ENCODE measurements at regions not wholly inside any gene's neighbourhood (a gene's known extent, or its start where the extent isn't known, plus 50 kb on each side); places are given as distances from the start of the nearest gene placed in this dataset.
"Not testable (repeated sequence)": the region's sequence is repeated elsewhere in the genome, so short reads cannot be mapped to it uniquely, and the experiment has no call there.

DNA sequence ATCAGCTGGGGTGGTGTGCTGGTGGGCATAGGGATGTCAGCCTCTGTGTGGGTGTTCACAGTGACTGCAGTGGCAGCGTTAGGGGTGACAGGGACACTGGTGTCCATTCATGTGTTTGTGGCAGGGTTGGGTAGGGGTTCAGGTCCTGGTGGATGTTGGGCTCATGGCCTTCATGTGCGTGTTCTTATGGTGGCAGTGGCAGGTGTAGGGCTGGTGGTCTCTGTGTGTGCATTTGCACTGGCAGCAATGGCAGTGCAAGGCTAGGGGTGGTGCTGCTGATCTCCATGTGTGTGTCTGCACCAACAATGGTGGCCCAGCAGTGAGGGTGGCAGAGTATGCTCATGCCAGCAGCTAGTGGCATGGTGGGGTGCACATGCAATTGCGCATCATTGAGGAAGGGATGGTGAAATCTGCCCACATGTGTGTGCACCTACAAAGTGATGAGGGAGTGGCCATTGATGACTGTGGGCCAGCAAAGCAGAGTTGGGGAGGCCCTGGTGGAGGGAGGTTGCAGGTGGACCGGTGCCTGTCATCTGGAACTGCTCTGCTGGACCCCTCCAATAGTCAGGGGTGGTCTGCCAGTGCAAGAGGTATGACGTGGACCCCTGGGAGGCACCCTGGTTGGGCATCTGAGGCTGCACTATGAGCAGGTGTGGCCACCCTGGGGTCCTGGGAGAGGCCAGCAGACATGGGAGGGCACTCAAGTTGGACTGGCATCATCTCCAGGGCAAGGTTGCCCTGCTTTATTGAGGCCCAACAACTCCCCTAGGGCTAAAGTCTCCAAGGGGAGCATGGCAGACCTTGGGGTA lies 182.9 kb downstream of the TTC6 start:
- ATAC-seq (ENCODE audit: low read depth) (no peak), DNase-seq (no peak)
- Mint-ChIP-seq H3K9me3 (peaks cover 7% of the 10 kb centered on the region), H3K36me3 (ENCODE audit: low read depth) (no peaks in the 10 kb centered on the region), H3K27ac (no peak overlapping the region), H3K27me3 (no peaks in the 10 kb centered on the region), H3K4me3 (no peak overlapping the region), H3K4me1 (no peaks in the 10 kb centered on the region)
- TF ChIP-seq, protein P1, sequence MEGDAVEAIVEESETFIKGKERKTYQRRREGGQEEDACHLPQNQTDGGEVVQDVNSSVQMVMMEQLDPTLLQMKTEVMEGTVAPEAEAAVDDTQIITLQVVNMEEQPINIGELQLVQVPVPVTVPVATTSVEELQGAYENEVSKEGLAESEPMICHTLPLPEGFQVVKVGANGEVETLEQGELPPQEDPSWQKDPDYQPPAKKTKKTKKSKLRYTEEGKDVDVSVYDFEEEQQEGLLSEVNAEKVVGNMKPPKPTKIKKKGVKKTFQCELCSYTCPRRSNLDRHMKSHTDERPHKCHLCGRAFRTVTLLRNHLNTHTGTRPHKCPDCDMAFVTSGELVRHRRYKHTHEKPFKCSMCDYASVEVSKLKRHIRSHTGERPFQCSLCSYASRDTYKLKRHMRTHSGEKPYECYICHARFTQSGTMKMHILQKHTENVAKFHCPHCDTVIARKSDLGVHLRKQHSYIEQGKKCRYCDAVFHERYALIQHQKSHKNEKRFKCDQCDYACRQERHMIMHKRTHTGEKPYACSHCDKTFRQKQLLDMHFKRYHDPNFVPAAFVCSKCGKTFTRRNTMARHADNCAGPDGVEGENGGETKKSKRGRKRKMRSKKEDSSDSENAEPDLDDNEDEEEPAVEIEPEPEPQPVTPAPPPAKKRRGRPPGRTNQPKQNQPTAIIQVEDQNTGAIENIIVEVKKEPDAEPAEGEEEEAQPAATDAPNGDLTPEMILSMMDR (IDR thresholded peaks at IDR 0.05), result no peak
- intact Hi-C loops (cut with micrococcal nuclease), result no loop called here
- ChIA-PET CTCF (no interaction called here), POLR2A (no interaction called here)

DNA sequence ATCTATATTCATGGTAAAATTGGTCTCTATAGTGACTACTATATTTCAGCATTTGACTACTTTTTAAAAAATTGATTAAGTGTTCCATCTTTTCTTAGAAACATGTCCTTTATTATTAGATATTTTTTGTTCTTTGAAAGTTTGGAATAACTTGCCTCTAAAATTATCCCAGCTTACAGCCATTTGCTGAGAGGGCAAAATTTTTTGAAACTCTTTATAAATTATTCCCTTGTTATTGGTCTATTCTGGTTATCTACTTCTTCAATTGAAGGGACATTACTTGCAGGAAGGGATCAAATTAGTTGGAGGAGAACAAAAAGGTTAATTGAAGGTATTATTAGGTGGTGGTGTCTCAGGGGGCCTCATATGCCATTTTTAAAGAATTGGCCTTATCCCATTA lies 184.1 kb downstream of the TTC6 start:
- Mint-ChIP-seq H3K27ac (no peak overlapping the region), H3K27me3 (no peaks in the 10 kb centered on the region), H3K4me3 (no peak overlapping the region), H3K36me3 (ENCODE audit: low read depth) (no peaks in the 10 kb centered on the region), H3K9me3 (peaks cover 9% of the 10 kb centered on the region), H3K4me1 (no peaks in the 10 kb centered on the region)
- ChIA-PET CTCF (no interaction called here), POLR2A (no interaction called here)
- no peak for ATAC-seq (ENCODE audit: low read depth)
- TF ChIP-seq, protein P1 (IDR thresholded peaks at IDR 0.05), result no peak
- intact Hi-C loops (cut with micrococcal nuclease), result no loop called here
- no peak for DNase-seq

DNA sequence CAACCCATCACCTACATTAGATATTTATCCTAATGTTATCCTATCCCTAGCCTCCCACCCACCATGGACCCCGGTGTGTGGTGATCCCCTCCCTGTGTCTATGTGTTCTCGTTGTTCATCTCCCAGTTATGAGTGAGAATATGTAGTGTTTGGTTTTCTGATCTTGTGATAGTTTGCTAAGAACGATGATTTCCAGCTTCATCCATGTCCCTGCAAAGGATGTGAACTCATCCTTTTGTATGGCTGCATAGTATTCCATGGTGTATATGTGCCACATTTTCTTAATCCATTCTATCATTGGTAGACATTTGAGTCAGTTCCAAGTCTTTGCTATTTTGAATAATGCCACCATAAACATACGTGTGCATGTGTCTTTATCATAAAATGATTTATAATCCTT lies 185.3 kb downstream of the TTC6 start:
- H3K27me3 Mint-ChIP-seq; H3K4me1 Mint-ChIP-seq; H3K4me3 Mint-ChIP-seq; DNase-seq; POLR2A ChIA-PET; H3K36me3 Mint-ChIP-seq (ENCODE audit: low read depth); CTCF ChIA-PET; H3K9me3 Mint-ChIP-seq; H3K27ac Mint-ChIP-seq; intact Hi-C loops (cut with micrococcal nuclease); ATAC-seq (ENCODE audit: low read depth): not testable (repeated sequence)

DNA sequence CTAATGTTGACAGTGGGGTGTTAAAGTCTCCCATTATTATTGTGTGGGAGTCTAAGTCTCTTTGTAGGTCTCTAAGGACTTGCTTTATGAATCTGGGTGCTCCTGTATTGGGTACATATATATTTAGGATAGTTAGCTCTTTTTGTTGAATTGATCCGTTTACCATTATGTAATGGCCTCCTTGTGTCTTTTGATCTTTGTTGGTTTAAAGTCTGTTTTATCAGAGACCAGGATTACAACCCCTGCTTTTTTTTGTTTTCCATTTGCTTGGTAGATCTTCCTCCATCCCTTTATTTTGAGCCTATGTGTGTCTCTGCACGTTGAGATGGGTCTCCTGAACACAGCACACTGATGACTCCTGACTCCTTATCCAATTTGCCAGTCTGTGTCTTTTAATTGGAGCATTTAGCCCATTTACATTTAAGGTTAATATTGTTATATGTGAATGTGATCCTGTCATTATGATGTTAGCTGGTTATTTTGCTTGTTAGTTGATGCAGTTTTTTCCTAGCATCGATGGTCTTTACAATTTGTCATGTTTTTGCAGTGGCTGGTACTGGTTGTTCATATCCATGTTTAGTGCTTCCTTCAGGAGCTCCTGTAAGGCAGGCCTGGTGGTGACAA lies 188.9 kb downstream of the TTC6 start:
- intact Hi-C loops (cut with micrococcal nuclease); POLR2A ChIA-PET; H3K27ac Mint-ChIP-seq; H3K4me3 Mint-ChIP-seq; H3K9me3 Mint-ChIP-seq; CTCF ChIA-PET; H3K36me3 Mint-ChIP-seq (ENCODE audit: low read depth); H3K4me1 Mint-ChIP-seq; DNase-seq; H3K27me3 Mint-ChIP-seq; ATAC-seq (ENCODE audit: low read depth): not testable (repeated sequence)

DNA sequence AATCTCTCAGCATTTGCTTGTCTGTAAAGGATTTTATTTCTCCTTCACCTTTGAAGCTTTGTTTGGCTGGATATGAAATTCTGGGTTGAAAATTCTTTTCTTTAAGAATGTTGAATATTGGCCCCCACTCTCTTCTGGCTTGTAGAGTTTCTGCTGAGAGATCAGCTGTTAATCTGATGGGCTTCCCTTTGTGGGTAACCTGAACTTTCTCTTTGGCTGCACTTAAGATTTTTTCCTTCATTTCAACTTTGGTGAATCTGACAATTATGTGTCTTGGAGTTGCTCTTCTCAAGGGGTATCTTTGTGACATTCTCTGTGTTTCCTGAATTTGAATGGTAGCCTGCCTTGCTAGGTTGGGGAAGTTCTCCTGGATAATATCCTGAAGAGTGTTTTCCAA lies 189.4 kb downstream of the TTC6 start:
- H3K27me3 Mint-ChIP-seq; POLR2A ChIA-PET; ATAC-seq (ENCODE audit: low read depth); H3K4me3 Mint-ChIP-seq; H3K36me3 Mint-ChIP-seq (ENCODE audit: low read depth); H3K27ac Mint-ChIP-seq; H3K9me3 Mint-ChIP-seq; CTCF ChIA-PET; DNase-seq; H3K4me1 Mint-ChIP-seq; intact Hi-C loops (cut with micrococcal nuclease): not testable (repeated sequence)

DNA sequence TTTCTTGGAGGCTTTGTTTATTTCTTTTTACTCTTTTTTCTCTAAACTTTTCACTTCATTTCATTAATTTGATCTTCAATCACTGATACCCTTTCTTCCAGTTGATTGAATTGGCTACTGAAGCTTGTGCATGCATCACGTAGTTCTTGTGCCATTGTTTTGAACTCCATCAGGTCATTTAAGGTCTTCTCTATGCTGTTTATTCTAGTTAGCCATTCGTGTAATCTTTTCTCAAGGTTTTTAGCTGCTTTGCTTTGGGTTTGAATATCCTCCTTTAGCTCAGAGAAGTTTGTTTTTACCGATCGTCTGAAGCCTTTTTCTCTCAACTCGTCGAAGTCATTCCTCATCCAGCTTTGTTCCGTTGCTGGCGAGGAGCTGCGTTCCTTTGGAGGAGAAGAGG lies 189.9 kb downstream of the TTC6 start:
- not testable (repeated sequence) for H3K27ac Mint-ChIP-seq

DNA sequence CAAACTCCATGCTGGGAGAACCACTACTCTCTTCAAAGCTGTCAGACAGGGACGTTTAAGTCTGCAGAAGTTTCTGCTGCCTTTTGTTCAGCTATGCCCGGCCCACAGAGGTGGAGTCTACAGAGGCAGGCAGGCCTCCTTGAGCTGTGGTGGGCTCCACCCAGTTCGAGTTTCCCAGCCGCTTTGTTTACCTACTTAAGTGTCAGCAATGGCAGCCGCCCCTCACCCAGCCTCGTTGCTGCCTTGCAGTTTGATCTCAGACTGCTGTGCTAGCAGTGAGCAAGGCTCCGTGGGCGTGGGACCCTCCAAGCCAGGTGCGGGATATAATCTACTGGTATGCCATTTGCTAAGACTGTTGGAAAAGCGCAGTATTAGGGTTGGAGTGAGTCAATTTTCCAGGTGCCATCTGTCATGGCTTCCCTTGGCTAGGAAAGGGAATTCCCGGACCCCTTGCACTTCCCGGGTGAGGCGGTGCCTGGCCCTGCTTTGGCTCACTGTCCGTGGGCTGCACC lies 190.7 kb downstream of the TTC6 start:
- H3K4me1 Mint-ChIP-seq; H3K9me3 Mint-ChIP-seq; H3K27ac Mint-ChIP-seq; ATAC-seq (ENCODE audit: low read depth); CTCF ChIA-PET; H3K36me3 Mint-ChIP-seq (ENCODE audit: low read depth); H3K4me3 Mint-ChIP-seq; H3K27me3 Mint-ChIP-seq; intact Hi-C loops (cut with micrococcal nuclease); POLR2A ChIA-PET; DNase-seq: not testable (repeated sequence)

More for the DNA sequence above, 189.9 kb downstream of the TTC6 start:
- H3K4me3 Mint-ChIP-seq; H3K4me1 Mint-ChIP-seq; DNase-seq; CTCF ChIA-PET; intact Hi-C loops (cut with micrococcal nuclease); POLR2A ChIA-PET; ATAC-seq (ENCODE audit: low read depth); H3K9me3 Mint-ChIP-seq; H3K36me3 Mint-ChIP-seq (ENCODE audit: low read depth); H3K27me3 Mint-ChIP-seq: not testable (repeated sequence)
